Breast epithelium (tissue), 4 donors: ENCODE measurements at regions not wholly inside any gene's neighbourhood (a gene's known extent, or its start where the extent isn't known, plus 50 kb on each side); places are given as distances from the start of the nearest gene placed in this dataset.
"Not testable (repeated sequence)": the region's sequence is repeated elsewhere in the genome, so short reads cannot be mapped to it uniquely, and the experiment has no call there.

ENCODE experiments used
- DNase-seq, 2 donors: peaks; one replicate each; pipeline ENCODE4 v3.0.0-alpha.2; 2019; ENCODE audit warnings: low spot score in 2 of 2
- H3K27ac ChIP-seq, 2 donors: fragments of 200-600 bp; sonication (generic) in 1 of 2; one replicate each; pipeline ENCODE4 v1.5.1; 2016 to 2019; ENCODE audit warnings: mild to moderate bottlenecking in 1 of 2
- H3K27me3 ChIP-seq, 2 donors: fragments of 200-600 bp; sonication (generic) in 1 of 2; one replicate each; pipeline versions ENCODE4 v1.5.1 to v1.6.0; 2017 to 2019; ENCODE audit warnings: control low read depth in 1 of 2, mild to moderate bottlenecking in 1 of 2
- H3K36me3 ChIP-seq: fragments of 200-600 bp; one replicate; pipeline ENCODE4 v1.5.1; 2019
- H3K4me1 ChIP-seq, 2 donors: fragments of 200-600 bp; sonication (generic); one replicate each; pipeline ENCODE4 v1.5.1; 2016 to 2019; ENCODE audit warnings: control low read depth in 1 of 2
- H3K4me3 ChIP-seq, 3 donors: fragments of 200-600 bp; sonication (generic); 1 replicate in 2 of 3; 2 replicates in 1 of 3; pipeline ENCODE4 v1.5.1; 2016 to 2019; ENCODE audit warnings: mild to moderate bottlenecking in 3 of 3, moderate library complexity in 2 of 3
- H3K9me3 ChIP-seq, 2 donors: fragments of 200-600 bp; sonication (generic) in 1 of 2; one replicate each; pipeline ENCODE4 v1.5.1; 2016 to 2019; ENCODE audit warnings: control low read depth in 1 of 2
- CTCF ChIP-seq, 3 donors: fragments of 450-650 bp; IDR thresholded peaks; one replicate each; pipeline ENCODE4 v1.5.1; 2016 to 2017; ENCODE audit warnings: antibody characterized with exemption in 3 of 3, mild to moderate bottlenecking in 3 of 3, moderate library complexity in 3 of 3
- POLR2A ChIP-seq: fragments of 450-650 bp; IDR thresholded peaks from one replicate; pipeline ENCODE4 v1.6.1; 2016; ENCODE audit warnings: antibody characterized with exemption, mild to moderate bottlenecking, moderate library complexity
- POLR2AphosphoS5 ChIP-seq, 3 donors: sonication (generic); formaldehyde crosslinking; IDR thresholded peaks; one replicate each; pipeline ENCODE4 v1.6.1; 2017; ENCODE audit warnings: antibody characterized with exemption in 3 of 3
- intact Hi-C: fragments of 100-400 bp; cut with DNase I; formaldehyde crosslinking; loops from one replicate; pipeline ENCODE4 v1.15.1; 2023; ENCODE audit warnings: low total_unique reads

- no peak for TF ChIP-seq CTCF (IDR thresholded peaks at IDR 0.05)
- no peak for TF ChIP-seq POLR2A
- TF ChIP-seq POLR2AphosphoS5 (IDR thresholded peaks at IDR 0.05): no peak
- Histone ChIP-seq H3K36me3 (no peaks in the 10 kb centered on the region), H3K4me3 (no peak overlapping the region), H3K9me3 (peaks cover 9 to 16% of the 10 kb centered on the region in 2 donors), H3K27me3 (no peaks in the 10 kb centered on the region), H3K4me1 (no peaks in the 10 kb centered on the region), H3K27ac (peak overlapping the region in 1 of 2 donors; percentile 75)
- DNase-seq: no peak
- intact Hi-C loops: no loop called here
Measured at GRCh38 chr2:240258685-240259084, 118.2 kb upstream of the OTOS start.

GRCh38 chr2:240259201-240259923, 118.9 kb upstream of the OTOS start:
- no peaks in the 10 kb centered on the region for H3K36me3 ChIP-seq
- no peak for DNase-seq
- intact Hi-C loops: no loop called here
- H3K4me3 ChIP-seq: no peak overlapping the region
- no peak for TF ChIP-seq POLR2AphosphoS5 (IDR thresholded peaks at IDR 0.05)
- TF ChIP-seq POLR2A: no peak
- TF ChIP-seq CTCF (IDR thresholded peaks at IDR 0.05): no peak
- peaks cover 9 to 16% of the 10 kb centered on the region in 2 donors for H3K9me3 ChIP-seq
- no peaks in the 10 kb centered on the region for H3K27me3 ChIP-seq
- H3K27ac ChIP-seq: peak overlapping the region in 1 of 2 donors; percentile 75
- no peaks in the 10 kb centered on the region for H3K4me1 ChIP-seq

DNA sequence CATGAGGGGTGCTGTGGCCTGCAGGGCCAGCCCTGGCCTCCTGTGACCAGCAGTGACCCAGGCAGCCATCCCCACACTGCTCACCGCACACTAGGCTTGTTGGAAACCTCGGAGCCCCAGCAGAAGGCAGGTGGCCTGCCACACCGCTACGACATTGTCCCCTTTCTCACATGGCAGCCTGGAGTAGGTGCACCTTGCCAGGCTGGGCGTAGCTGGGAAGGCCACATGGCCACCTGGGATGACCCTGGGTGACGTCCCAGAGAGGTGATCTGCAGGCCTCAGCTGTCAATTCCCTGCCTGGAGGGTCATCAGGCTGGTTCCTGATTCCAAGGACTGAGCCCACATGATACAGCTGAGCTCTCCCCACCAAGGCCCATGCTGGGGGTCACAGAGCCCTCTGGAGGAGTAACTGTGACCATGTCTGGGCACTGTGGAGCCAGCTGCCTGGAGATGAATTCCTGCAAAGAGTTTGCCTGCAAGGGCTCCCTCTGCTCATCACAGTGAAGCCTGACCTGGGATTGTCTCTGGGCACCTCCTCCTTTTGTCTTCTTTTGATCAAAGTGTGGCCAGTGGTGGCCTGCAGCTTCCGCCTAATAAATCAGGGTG, 119.6 kb upstream of the OTOS start:
- Histone ChIP-seq H3K4me3 (no peak overlapping the region), H3K27me3 (no peaks in the 10 kb centered on the region), H3K9me3 (peaks cover 9 to 16% of the 10 kb centered on the region in 2 donors), H3K4me1 (no peaks in the 10 kb centered on the region), H3K36me3 (no peaks in the 10 kb centered on the region), H3K27ac (peak overlapping the region in 1 of 2 donors; percentile 75)
- intact Hi-C loops: no loop called here
- no peak for TF ChIP-seq CTCF (IDR thresholded peaks at IDR 0.05)
- no peak for TF ChIP-seq POLR2AphosphoS5 (IDR thresholded peaks at IDR 0.05)
- no peak for TF ChIP-seq POLR2A
- DNase-seq: no peak

- DNase-seq: no peak
- intact Hi-C loops: no loop called here
- TF ChIP-seq POLR2AphosphoS5 (IDR thresholded peaks at IDR 0.05) (no peak), CTCF (IDR thresholded peaks at IDR 0.05) (no peak), POLR2A (no peak)
- H3K27ac ChIP-seq: no peak overlapping the region
- no peaks in the 10 kb centered on the region for H3K36me3 ChIP-seq
- no peaks in the 10 kb centered on the region for H3K4me1 ChIP-seq
- H3K9me3 ChIP-seq: peaks cover 9 to 16% of the 10 kb centered on the region in 2 donors
- no peaks in the 10 kb centered on the region for H3K27me3 ChIP-seq
- no peak overlapping the region for H3K4me3 ChIP-seq
Measured at GRCh38 chr2:240260664-240261063, 120.2 kb upstream of the OTOS start.

DNA sequence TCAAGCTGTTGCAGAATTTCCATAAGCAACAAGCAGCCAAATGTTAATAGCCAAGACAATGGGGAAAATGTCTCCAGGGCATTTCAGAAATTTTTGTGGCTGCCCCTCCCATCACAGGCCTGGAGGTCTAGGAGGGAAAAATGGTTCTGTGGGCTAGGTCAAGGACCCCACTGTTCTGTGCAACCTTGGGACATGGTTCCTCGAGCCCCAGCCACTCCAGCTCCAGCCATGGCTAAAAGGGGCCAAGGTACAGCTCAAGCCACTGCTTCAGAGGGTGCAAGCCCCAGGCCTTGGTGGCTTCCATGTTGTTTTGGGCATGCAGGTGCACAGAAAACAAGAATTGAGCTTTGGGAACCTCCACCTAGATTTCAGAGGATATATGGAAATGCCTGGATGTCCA, 122.1 kb upstream of the OTOS start:
- H3K27me3 ChIP-seq, H3K36me3 ChIP-seq, H3K4me3 ChIP-seq, H3K4me1 ChIP-seq, DNase-seq, intact Hi-C loops, H3K27ac ChIP-seq: not testable (repeated sequence)
- peaks cover 9 to 16% of the 10 kb centered on the region in 2 donors for H3K9me3 ChIP-seq
